Ovary (tissue), 3 donors: ENCODE measurements at regions not wholly inside any gene's neighbourhood (a gene's known extent, or its start where the extent isn't known, plus 50 kb on each side); places are given as distances from the start of the nearest gene placed in this dataset.

ENCODE experiments used
- CTCF ChIP-seq, 3 donors: fragments of 450-650 bp in 2 of 3; fragments of 200-600 bp in 1 of 3; IDR thresholded peaks; one replicate each; pipeline versions ENCODE4 v1.5.1 to v1.8.0; 2016 to 2022; ENCODE audit warnings: antibody characterized with exemption in 3 of 3, mild to moderate bottlenecking in 1 of 3
- EP300 ChIP-seq: sonication (generic); formaldehyde crosslinking; IDR thresholded peaks from one replicate; pipeline ENCODE4 v1.6.1; 2017; ENCODE audit warnings: antibody characterized with exemption
- donor health status: DM: no; HTN: no; CAD: no.

GRCh38 chr4:12293906-12294525 lies 865.3 kb upstream of the HS3ST1 start:
- no peak for TF ChIP-seq CTCF (IDR thresholded peaks at IDR 0.05)
- no peak for TF ChIP-seq EP300
